ENCODE measurements at regions not wholly inside any gene's neighbourhood (a gene's known extent, or its start where the extent isn't known, plus 50 kb on each side); places are given as distances from the start of the nearest gene placed in this dataset.

GRCh38 chrX:39853417-39854030, 244.2 kb downstream of the BCOR start:
- ChIA-PET POLR2A (no interaction called here), CTCF (interaction anchor here (1.2 kb wide), 1 partner anchor 11 kb away, joined by 3 read pairs; no protein-coding TSS in a partner anchor)
- no peak overlapping the region for H3K4me2 ChIP-seq
- H2AFZ ChIP-seq (ENCODE audit: low read depth), result no peak overlapping the region
- no peaks in the 10 kb centered on the region for H3K9me2 ChIP-seq
- no peaks in the 10 kb centered on the region for H3K79me2 ChIP-seq (ENCODE audit: insufficient read depth)
- peaks cover 17 to 30% of the 10 kb centered on the region in 2 experiments; a peak in 2 of 4 replicates for H3K4me1 ChIP-seq (ENCODE audit: control insufficient read depth in 1 of 2, insufficient read depth in 2 of 2, low read depth in 1 of 2, low read length in 1 of 2)
- 33% methylated on average over 3 of the region's 3 CpGs for WGBS (ENCODE audit: low lambda C conversion rate)
- H3K36me3 ChIP-seq (replicated peaks in 1 of 2; ENCODE audit: control insufficient read depth in 1 of 2, insufficient read depth in 2 of 2, low read length in 1 of 2), result no peaks in the 10 kb centered on the region
- no peak for TF ChIP-seq NFIC (IDR thresholded peaks at IDR 0.05; ENCODE audit: borderline replicate concordance)
- no peak for TF ChIP-seq EP300 (IDR thresholded peaks at IDR 0.05; ENCODE audit: borderline replicate concordance in 1 of 2, low read depth in 1 of 2, low read length in 1 of 2)
- TF ChIP-seq REST (IDR thresholded peaks at IDR 0.05; ENCODE audit: low read depth, low read length), result no peak
- no peak for TF ChIP-seq USF1 (IDR thresholded peaks at IDR 0.05; ENCODE audit: borderline replicate concordance, low read depth)
- TF ChIP-seq MXI1 (IDR thresholded peaks at IDR 0.05; ENCODE audit: low read depth, low read length), result no peak
- TF ChIP-seq IRF3 (IDR thresholded peaks at IDR 0.05; ENCODE audit: low read depth, low read length), result no peak
- no peak for TF ChIP-seq SMC3 (IDR thresholded peaks at IDR 0.05; ENCODE audit: low read depth, low read length)
- no peak overlapping the region for H3K27ac ChIP-seq (ENCODE audit: low read depth in 2 of 2, low read length in 1 of 2)
- H3K9ac ChIP-seq, result no peak overlapping the region
- DNase-seq, result no peak
- H3K4me3 ChIP-seq (ENCODE audit: low read depth in 2 of 2, low read length in 1 of 2), result no peak overlapping the region
- H3F3A ChIP-seq (replicated peaks; ENCODE audit: insufficient read depth), result no peaks in the 10 kb centered on the region
- H3K9me3 ChIP-seq, result no peaks in the 10 kb centered on the region
- H3K27me3 ChIP-seq (ENCODE audit: insufficient read depth), result no peaks in the 10 kb centered on the region; the same call in 1 of the 2 replicates
- no peaks in the 10 kb centered on the region for H4K20me1 ChIP-seq (ENCODE audit: insufficient read depth)
